Stomach (tissue), 4 donors: ENCODE measurements at regions not wholly inside any gene's neighbourhood (a gene's known extent, or its start where the extent isn't known, plus 50 kb on each side); places are given as distances from the start of the nearest gene placed in this dataset.

Experiments used
- CTCF ChIP-seq, 7 experiments: fragments of 450-650 bp in 4 of 7; fragments of 200-600 bp in 3 of 7; sonication (generic) in 3 of 7; IDR thresholded peaks; one replicate each; pipeline ENCODE4 v1.5.1; 2016 to 2019; ENCODE audit warnings: antibody characterized with exemption in 7 of 7, control low read depth in 2 of 7, mild to moderate bottlenecking in 1 of 7
- EP300 ChIP-seq: sonication (generic); formaldehyde crosslinking; IDR thresholded peaks from one replicate; pipeline ENCODE4 v1.6.1; 2017; ENCODE audit warnings: antibody characterized with exemption
- POLR2A ChIP-seq, 4 donors: fragments of 450-650 bp; IDR thresholded peaks; one replicate each; pipeline ENCODE4 v1.6.1; 2016; ENCODE audit warnings: antibody characterized with exemption in 4 of 4, control low read depth in 2 of 4, mild to moderate bottlenecking in 1 of 4, moderate library complexity in 1 of 4
- POLR2AphosphoS5 ChIP-seq, 3 donors: sonication (generic); formaldehyde crosslinking; IDR thresholded peaks; one replicate each; pipeline ENCODE4 v1.6.1; 2016; ENCODE audit warnings: antibody characterized with exemption in 3 of 3

DNA sequence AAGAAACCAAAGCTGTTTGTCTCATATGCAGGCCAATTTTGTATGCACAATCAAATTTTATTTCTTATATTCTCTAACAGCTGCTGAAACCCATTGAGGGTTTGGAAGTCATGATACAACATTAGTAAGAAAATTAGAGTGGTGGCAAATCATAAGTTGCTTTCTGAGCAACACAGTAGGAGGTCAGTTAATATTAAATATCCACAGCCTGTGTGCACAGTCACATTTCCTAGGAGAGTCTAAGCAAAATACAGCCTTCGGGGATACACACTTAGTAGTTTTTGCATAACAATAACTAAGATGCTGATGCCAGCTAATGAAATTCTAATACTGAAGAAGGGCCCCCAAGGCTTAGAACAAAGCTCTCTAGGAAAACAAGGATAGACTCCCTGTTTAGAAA, 209.6 kb upstream of the E2F7 start:
- TF ChIP-seq CTCF (IDR thresholded peaks at IDR 0.05): no peak
- no peak for TF ChIP-seq POLR2A (IDR thresholded peaks at IDR 0.05)
- TF ChIP-seq EP300: no peak
- no peak for TF ChIP-seq POLR2AphosphoS5 (IDR thresholded peaks at IDR 0.05)
